GM12873 (cell line): ENCODE measurements at regions not wholly inside any gene's neighbourhood (a gene's known extent, or its start where the extent isn't known, plus 50 kb on each side); places are given as distances from the start of the nearest gene placed in this dataset.

Source experiments
- CTCF ChIP-seq: IDR thresholded peaks from 2 replicates; pipeline ENCODE4 v1.5.1; 2012; ENCODE audit warnings: low read depth, mild to moderate bottlenecking, moderate library complexity, low read length, control low read depth; ENCODE audit not compliant: insufficient read depth; ENCODE audit errors: missing control alignments

DNA sequence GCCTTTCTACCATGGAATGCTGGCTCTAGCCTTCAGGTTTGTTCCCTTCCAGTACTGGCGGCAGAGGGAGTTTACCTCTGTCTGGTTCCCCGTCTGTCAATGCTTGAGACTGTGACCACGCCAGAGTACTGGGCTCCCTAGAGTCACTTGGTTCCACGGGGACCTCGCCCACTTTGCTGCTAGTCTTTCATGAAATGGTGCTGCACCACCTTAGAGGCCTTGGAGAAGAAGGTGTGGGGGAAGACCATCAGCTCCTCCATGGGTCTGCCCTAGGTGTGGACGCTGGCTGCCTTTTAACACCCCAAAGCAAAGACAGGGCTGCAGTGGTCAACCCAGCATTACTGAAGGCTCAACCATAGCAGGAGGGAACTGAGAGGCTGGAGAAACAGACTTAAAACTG, 55.3 kb upstream of the KSR1 start:
- TF ChIP-seq CTCF: no peak

DNA sequence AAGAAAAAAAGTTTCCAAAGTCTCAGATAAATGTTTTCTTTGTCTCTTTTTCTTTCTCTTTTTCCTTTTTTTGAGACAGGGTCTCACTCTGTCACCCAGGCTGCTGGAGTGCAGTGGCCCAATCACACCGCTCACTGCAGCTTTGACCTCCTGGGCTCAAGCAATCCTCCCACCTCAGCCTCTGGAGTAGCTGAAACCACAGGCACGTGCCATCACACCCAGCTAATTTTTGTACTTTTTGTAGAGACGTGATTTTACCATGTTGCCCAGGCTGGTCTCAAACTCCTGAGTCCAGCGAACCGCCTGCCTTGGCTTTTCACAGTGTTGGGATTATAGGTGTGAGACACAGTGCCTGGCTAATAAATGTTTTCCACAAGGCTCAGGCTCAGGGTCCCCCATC, 53.3 kb upstream of the KSR1 start:
- no peak for TF ChIP-seq CTCF

GRCh38 chr17:27403480-27404005, 52.7 kb upstream of the KSR1 start:
- TF ChIP-seq CTCF: no peak

GRCh38 chr17:27404676-27405075, 51.6 kb upstream of the KSR1 start:
- no peak for TF ChIP-seq CTCF
